NOMO-1 treated with dmso at 0.1 percent for 144 hours (cell line): ENCODE measurements at regions not wholly inside any gene's neighbourhood (a gene's known extent, or its start where the extent isn't known, plus 50 kb on each side); places are given as distances from the start of the nearest gene placed in this dataset.

Experiments
- DNase-seq: peaks from one replicate; lab custom pipeline; 2025; ENCODE audit not compliant: unreplicated experiment; lab: John Stamatoyannopoulos, UW

DNA sequence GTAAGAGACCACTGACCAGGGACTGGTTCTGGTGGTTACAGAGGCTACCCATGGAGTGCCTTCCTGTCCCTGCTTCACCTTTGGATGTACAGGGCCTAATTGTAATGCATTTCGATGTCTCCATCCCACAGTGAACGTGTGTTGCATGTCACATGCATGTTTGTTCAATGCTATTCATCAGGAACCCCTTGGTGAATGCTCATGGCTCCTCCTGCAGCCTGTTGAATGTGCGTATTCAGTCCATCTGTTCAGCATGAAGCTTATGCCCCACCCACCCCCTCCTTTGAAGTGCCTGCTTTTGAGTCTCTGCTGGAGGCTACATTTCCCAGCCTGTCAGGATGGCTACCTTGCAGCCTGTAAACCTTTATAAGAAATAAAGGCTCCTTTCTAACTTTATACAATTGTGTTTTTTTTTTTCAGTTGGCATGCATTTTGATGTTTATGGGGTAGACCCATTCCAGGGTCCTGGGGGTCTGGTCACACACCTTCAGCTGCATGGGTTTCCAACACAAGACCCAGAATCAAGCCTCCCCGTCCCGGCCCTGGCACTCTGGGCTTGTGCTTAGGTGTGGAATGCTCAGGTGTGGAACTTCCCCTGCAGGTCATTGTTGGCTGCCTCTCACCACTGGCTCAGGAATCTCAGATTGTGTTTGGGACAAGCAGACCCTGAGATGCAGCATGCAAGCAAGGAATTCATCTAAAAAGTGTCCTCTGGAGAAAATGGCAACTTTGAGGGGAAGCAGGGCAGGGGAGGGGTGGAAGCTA lies 238.8 kb upstream of the HDAC4 start:
- DNase-seq = no peak

DNA sequence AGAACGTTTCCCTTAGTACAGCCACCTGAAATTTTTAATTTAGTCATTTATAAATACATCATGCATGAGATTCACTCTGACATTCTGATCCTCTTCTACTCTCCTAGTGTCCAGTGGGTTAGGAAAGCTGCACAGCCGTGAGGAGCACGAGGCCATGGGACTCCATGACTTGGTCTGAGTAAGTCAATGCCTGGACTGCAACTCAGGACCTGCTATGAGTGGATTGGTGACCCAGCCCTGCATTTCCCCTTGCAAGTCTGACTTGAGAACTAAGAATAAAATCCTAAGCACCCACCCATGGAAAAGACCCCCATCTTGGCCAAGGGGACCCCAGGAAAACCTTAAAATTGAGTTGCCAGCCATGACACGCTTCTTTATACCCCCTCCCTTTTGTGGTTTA lies 237.6 kb upstream of the HDAC4 start:
- DNase-seq = no peak

DNA sequence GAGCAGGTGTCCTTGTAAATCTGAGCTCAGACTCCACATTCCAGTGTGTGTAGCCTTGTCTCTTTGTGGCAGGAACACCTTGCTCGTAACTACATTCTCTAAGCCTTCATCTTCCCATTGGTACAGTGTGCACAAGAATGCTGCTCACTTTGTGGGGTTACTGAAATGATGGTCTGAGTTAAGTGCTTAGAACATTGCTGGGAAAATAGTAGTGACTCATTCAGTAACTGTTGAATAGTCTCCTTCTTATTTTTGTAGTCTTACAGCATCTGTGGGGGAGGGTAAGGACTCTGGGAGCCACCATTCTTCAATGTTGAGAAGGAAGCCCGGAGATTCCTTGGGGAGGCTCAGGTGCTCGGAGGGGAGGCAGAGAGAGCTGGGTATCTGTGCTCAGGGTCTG lies 236.0 kb upstream of the HDAC4 start:
- DNase-seq = no peak

DNA sequence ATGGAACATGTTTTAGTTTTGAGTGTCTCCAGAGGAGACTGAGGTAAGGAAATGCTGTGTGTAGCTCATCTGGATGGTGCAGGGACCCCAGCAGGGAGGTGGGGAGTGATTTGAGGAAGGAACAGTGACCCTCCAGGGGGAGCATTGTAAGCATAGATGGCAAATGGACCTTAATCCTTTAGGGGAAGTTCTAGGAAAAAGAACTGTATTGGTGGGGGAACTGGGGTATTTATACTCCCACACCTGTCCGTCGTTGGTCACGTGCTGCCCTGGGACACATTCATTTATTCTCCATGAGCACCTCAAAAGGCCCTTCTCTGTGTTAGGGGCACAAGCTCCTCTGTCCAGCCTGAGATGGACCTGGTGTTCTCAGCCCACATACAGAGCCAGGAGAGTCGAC lies 233.9 kb upstream of the HDAC4 start:
- no peak for DNase-seq

DNA sequence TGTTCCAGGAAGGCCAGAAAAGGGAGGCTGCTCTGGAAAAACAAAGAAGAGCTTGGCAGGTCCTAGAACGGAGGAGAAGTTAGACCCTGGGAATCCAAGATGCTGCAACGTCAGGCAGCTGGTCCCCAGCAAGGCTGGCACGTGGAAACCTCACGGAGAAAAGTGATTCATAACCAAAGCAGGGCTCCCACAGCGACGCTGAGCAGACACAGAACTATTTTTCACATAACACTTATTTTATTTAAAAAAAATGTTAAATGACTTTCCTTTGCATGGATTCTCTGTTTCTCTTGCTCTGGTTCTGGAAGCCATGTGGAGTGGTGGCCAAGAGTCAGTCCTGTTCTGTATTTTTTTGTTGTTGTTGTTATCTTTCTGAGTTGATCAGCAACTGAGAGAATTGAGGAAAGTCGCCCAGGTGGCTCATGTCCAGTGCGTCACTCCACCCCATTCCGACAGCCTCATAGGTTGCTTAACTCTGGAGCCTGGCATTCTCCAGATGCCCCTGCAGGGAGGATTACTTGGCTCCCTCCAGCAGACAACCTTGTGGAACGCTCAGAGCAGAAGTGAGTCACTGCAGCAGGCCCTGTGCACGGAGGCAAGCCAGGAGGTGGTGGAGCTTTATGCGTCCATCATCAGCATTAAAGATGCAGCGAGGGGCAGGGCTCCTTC lies 229.9 kb upstream of the HDAC4 start:
- DNase-seq = no peak

DNA sequence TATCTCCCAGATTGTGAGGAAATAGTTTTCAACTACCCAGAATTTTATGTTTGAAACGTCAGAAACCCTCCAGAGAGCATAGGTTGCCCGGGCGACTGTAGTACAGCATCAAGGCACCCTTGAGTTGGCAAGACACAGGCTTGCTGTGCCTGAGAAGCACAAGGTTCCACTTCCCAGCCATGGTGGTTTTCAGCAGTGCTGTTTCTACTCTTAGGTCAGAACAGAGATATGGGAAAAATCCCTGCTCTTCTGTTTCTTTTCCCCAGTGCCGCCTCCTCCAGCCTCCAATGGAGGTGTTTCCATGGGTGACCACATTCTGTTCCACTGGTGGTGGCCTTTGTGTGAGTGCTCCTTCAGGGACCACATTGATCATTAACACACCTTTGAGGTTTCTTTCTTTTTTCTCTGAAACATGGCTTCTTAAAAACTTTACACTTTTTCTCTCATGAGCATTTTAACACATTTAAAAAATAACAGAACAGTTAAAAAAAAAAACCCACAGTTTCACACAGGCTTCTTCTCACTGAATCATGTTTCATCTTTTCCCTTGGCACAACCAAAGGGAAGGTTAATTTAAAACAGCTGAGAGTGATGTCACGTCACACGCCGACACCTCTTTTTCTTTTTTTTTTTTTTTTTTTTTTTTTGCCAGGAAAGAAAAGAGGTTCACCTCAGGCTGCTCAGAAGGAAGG lies 229.3 kb upstream of the HDAC4 start:
- no peak for DNase-seq

DNA sequence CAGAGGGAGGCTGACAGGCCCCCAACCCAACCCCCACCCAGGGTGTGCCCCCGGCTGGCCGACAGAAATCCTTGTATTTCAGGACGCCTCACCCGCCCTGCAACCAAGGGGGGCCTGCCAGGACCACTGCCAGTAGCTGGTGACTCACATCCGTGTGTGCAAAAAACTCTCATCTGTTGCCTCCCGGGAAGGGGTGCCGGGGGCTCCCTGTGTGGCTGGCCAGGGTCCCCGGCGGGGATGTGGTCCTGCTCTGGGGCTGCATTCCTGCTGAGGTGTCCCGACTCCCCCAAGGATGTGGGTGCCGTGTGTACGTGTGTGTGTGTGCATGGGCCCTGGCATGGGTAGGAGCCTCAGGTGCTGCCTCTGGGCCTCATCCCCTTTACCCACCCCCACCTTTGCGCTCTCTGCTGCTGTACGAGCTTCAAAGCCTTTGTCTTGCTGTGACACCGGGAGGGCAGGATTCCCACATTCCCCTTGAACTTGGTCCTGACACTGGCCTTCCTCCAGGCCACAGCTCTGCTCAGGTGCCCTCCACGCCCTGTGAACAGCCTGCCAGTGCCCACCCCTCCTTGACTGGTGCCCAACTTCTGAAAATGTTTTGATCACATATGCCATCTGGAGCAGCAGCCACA lies 226.3 kb upstream of the HDAC4 start:
- DNase-seq = no peak

DNA sequence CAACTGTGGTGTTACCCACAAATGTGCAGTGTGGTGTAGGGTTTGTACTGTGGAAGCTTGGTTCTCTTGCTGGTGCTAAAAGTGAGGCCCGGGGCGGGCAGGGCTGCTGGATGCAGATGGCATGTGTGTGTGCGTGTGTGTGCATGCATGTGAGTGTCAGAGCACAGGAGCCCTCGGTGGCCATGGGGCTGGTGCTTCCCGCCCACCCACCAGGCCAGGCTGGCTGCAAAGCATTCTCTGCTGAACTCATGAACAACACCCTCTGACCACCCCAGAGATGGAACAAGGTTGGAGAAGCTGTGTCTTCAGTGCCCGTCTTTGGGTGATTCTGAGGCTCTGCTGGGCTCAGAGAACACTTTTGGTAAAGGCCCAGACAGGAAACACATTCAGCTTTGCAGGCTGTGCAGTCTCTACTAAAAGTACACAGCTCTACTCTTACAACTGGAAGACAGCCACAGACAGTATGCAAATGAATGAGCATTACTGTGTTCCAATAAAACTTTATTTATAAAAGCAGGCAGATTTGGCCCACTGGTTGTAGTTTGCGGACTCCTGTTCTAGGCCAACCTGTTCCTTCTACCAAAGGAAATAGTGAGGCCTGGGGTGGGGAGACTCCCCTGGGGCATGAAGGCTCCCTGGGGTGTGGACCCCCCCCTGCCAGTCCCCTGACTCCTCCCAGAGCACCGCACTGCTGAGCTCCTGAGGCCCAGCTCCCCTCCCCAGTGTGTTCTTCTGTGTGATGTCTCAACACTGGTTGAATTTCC lies 225.3 kb upstream of the HDAC4 start:
- DNase-seq = no peak

DNA sequence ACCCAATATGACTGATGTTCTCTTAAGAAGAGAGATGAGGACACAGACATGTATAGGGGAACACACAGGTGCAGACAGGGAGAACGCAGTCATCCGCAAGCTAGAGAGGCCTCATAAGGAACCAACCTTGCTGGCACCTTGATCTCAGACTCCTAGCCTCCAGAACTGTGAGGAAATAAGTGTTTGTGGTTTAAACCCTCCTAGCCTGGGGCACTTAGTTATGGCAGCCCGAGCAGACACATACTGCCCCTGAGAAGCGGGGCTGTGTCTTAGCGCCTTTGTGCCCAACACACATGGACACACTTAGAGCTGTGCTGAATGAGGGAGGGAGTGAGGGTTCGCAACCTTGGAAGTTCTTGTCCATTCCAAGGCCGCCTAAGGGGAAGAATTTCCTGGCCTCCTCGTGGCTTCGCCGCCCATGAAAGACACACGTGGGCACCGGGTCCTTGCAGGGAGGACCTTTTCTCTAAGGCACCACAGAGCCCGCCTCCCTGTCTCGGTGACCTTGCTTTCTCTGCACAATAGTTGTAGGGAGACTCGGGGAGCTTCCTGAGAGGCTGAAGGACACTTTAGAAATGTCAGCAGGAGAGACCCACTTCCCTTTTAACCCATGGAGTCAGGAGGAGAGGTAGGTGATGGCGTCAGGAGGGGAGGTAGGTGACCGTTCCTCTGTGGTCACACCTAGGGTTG lies 224.5 kb upstream of the HDAC4 start:
- no peak for DNase-seq

DNA sequence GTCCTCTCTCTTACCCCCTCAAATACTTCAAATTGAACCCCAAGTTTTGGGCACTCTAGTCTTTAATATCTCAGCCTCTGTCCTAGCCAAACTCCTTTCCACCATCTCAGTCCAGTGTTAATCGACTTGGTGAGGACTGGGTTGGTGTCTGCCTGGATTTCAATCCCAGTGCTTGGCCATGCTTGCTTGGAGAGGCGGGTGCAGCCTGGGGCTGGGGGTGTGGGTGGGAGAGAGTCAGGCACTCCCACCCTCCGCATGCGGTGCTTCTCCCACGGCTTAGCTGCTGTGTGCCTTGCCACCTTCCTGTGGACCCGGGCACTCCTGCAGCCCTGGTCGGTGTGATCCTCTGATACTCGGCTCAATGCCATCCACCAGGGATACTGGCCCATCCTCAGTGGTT lies 220.8 kb upstream of the HDAC4 start:
- no peak for DNase-seq

DNA sequence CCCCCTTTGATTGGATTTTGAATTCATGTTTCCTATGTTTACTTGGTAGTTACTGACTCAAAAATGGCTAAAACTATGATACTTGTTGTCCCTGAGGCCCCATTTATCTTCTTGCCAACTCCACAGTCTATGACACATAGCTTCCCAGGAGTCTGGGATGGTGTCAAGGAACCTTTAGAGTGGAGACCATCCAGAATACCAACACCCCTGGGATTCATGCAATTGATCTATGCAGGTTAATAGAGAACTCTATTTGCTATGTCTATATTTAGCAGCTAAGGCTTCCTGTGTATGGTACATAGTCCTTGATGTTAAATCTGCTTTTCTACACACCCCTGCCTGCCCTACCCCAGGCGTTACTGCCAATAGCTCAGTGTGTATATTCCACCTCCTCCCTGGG lies 218.5 kb upstream of the HDAC4 start:
- DNase-seq = no peak

DNA sequence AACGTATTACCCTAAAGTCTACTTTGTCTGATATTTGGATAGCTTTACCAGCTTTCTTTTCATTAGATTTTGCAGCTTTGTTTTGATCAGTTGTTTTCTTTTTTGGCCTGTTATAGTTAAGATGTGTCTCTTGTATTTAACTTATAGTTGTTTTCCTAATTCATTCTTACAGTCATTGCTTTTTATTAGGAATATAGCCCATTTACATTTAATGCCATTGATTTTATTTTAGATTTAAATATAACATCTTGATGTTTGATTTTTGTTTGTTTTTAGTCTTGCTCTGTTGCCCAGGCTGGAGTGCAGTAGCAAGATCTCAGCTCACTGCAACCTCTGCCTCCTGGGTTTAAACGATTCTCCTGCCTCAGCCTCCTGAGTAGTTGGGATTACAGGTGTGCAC lies 215.9 kb upstream of the HDAC4 start:
- DNase-seq = no peak

DNA sequence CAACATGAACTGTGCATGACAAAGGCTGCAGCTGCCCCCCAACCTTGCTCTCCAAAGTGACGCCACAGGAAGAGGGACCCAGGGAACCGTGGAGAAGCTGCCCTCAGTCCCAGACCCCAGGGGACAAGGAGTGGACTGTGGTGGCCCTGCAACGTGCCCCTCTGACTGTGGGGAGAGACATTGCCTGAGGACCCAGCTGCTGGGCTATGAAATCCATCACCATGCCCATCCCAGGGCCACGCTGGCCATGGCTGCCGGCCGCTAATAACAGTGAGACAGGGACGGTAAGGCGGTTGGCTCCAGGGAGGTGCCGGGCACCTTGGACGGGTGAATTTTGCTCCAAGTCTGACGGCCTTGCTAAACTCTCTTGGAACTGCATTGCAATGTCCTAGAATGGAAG lies 211.3 kb upstream of the HDAC4 start:
- no peak for DNase-seq

DNA sequence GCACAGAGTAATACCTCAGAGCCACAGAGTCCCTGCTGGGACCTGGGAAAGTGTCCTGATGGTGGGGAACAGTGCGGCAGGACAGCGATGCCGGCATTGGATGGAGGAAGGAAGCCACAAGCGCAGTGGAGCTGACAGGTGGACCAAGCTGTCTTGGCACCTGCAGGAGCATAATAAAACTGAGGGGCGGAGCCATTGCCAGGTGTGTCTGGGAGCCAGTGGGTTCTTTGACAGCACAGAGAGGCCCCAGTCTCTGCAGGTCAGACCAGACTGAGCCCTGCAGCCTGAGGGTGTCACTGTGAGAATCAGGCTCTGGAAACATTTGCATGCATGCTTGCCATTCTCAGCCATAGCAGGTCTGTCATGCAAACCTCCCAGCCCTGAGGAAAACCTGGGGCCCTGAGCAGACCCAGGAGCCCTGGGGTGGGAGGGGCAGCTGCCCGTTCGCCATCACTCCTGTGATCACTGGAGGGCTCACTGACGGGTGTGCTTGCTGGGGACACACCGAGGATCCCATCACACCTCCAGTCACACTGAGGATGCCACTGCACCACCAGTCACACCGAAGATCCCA lies 210.5 kb upstream of the HDAC4 start:
- no peak for DNase-seq

DNA sequence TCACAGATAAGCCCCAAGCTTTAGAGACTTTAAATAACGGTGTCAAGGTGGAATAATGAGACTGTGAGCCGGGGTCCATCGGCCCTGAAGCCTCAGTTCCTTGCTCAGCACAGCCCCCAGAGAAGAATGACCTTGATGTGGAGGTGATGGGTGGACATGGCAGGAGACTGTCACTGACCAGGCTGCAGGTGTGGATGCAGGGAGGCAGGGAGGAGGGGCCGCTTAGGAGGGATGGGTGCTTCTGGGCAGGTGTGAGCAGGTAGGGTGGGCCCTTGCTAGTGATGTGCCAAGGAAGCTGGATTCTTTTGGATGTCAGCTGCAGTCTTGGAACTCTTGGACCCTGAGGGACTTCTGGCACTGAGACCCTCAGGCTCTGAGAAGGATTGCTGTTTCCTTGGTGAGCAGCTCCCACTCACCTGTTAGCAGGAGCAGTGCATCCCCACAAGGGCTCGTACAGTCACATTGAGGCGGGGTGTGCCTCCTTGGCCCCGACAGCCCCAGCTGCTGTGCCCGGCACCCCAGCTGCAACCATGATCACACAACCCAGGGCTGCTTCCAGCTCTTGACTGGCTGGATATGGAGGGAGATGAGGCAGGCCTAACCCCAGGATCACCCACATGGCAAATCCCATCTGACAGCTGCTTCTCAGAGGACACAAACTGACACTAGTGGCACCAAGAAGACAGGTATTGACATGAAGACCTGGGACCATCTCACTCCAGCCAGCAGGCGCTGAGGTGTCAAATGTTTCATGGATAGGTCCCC lies 209.8 kb upstream of the HDAC4 start:
- no peak for DNase-seq

DNA sequence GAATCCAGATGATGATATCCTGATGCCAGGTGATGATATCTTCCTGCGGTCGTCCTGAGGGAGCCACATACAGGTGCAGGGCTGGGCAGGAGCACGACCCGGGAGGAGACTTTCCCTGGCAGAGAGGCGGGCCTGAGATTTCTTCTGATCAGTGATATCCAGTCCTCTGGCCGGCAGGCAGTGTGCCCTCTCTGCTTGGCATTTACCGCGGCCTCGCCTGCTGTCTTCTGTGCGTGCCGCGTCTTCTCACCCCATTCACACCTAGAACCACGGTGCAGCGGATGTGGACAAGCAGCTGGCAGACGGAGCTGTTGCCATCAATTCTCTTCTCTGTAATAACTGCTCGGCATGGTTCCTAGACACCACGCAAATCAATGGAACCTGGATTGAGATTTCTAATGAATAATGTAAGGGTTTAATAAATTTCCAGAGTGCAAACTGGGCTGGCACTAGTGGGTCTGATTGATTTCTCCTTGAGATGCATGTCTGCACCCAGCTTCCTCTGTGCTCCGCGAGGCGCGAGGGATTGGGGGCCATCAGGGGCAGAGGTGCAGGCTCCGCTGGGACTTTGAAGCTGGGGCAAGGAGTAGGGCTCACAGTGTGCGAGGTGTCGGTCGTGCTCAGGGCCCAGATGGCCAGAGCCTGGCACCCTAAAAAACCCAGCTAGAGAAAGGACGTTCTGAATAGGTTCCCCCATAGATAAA lies 208.9 kb upstream of the HDAC4 start:
- DNase-seq = no peak

DNA sequence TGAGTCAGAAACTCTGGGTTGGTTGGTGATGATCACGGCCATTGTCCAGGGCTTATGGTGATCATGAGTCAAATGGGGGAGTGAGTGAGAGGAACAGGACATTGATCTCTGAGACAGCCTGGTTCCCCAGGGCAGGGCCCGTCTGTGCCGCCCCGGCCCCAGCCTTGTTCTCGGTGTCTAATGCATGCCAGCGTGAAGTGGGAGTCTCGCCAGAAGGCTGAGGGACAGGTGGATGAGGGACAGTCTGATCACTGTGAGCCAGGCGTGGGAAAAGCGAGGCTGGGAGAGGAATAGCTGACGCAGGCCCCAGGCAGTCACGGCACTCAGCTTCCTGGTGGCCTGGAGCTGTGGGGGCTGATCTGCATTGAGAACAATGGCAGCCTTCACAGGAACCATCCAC lies 208.3 kb upstream of the HDAC4 start:
- DNase-seq = no peak

DNA sequence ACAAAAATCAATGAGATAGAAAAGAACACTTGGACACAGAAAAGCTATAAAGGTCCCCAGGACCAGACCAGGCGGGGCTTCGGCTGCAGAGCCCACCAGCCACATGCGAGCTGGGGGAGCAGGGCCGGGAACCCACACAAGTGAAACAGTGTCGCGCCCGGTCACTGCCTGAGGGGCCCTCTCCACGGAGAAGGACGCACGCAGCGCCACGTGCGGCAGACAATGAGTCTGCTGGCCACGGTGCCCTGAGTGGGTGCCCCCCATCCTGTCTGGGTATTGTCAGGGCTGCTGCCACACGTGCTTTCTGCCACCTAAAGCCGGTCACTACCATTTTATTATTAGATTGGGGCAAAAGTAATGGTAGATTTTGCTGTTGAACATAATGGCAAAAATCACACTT lies 207.9 kb upstream of the HDAC4 start:
- DNase-seq = no peak

DNA sequence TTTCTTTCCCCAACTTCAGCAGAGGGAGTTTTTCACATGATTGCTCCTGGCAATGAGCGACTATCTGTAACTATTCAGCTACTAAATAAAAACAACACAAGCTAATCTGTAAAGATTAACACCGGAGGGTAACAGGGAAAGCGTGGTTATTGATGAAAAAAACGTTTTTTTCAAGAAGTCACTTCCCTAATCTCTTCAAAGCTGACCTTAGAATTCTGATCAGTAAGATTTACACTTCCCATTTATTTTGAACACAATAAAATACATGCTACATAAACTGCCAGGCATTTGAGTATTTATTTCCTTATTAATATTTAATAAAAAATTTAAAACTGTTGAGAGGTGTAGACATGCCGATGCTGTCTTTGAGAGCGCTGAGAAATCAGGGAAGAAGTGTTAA lies 207.4 kb upstream of the HDAC4 start:
- DNase-seq = no peak
